RPMI7951 (cell line): ENCODE measurements at regions not wholly inside any gene's neighbourhood (a gene's known extent, or its start where the extent isn't known, plus 50 kb on each side); places are given as distances from the start of the nearest gene placed in this dataset.
"Not testable (repeated sequence)": the region's sequence is repeated elsewhere in the genome, so short reads cannot be mapped to it uniquely, and the experiment has no call there.

Experiments
- DNase-seq: peaks from one replicate; pipeline ENCODE4 v3.0.0-alpha.2; 2012; ENCODE audit warnings: low read depth

- no peak for DNase-seq
These were observed 272.7 kb upstream of the MGMT start for GRCh38 chr10:129194181-129194870.

- DNase-seq: no peak
These were observed 267.2 kb upstream of the MGMT start for GRCh38 chr10:129199826-129200225.

- DNase-seq: no peak
These were observed 263.2 kb upstream of the MGMT start for GRCh38 chr10:129203819-129204218.

DNA sequence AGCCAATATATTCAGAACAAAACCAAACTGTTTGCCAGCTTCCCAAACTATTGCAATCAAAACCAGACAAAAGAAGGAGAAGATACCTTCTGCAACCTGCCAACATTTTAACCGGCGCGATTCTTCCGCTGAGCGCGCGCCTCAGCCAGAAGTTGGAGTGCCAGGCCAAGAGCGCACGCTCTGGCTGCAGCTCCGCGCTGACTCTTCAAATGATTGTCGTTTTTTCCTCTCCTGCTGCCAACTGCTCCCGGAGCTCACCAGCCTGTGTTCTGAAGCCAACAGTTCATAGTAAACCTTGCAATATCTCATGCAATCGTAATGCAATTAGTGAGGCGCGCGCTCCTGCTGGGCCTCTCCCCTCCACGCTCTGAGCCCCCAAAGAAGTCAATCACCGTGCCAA, 259.7 kb upstream of the MGMT start:
- DNase-seq: no peak

GRCh38 chr10:129210876-129211275, 256.2 kb upstream of the MGMT start:
- no peak for DNase-seq

- DNase-seq: no peak
These were observed 253.8 kb upstream of the MGMT start for GRCh38 chr10:129213256-129213655.

DNA sequence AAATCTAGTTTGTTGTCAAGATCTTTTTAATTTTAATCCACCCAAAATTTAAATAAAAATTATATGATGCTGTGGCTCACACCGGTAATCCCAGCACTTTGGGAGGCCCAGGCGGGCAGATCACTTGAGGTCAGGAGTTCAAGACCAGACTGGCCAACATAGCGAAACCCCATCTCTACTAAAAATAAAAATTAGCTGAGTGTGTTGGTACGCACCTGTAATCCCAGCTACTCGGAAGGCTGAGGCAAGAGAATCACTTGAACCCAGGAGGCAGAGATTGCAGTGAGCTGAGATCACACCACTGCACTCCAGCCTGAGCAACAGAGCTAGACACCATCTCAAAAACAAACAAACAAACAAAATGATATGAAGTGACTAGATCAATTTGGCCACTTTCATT, 253.0 kb upstream of the MGMT start:
- DNase-seq: not testable (repeated sequence)

DNA sequence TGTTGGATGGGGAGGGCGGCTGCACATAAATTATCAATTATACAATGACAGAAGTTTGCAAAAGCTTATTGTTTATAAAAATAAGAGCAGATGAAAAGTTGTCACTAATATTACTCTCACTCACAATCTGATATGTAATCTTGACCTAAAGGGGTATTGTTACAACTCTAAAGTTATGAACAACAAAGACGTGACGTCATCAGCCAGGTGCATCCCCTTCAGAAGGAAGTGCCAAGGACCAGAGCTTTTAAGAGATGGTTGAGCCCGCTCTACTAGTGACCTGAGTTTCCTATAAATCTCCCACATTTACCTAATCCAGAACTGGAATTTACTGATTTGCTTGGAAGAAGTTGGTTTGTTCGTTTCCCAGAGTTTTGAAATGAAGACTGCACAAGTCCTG, 247.7 kb upstream of the MGMT start:
- no peak for DNase-seq

GRCh38 chr10:129222436-129222835, 244.6 kb upstream of the MGMT start:
- no peak for DNase-seq

DNA sequence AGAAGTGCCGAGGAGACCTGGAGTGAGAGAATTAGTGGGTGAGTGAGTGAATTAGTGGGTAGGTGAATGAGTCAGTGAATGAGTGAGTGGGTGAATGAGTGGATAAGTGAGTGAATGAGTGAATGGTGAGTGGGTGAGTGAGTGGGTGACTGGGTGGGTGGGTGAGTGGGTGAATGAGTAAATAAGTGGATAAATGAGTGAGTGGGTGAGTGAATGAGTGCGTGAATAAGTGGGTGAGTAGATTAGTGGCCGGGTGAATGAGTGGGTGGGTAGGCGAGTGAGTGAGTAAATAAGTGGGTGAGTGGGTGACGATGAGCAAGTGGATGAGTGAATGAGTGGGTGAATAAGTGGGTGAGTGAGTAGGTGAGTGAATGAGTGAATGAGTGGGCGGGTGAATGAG, 243.7 kb upstream of the MGMT start:
- no peak for DNase-seq

DNA sequence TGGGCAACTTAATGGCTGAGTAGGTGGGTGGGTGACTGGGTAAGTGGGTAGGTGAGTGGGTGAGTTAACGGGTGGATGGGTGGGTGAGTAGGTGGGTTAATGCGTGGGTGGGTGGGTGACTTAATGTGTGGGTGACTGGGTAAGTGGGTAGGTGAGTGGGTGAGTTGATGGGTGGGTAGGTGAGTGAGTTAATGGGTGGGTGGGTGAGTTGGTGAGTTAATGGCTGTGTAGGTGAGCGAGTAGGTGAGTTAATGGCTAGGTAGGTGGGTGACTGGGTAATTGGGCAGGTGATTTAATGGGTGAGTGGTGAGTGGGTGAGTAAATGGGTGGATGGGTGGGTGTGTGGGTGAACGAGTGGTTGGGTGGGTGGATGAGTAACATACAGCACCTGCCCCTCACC, 243.0 kb upstream of the MGMT start:
- no peak for DNase-seq

DNA sequence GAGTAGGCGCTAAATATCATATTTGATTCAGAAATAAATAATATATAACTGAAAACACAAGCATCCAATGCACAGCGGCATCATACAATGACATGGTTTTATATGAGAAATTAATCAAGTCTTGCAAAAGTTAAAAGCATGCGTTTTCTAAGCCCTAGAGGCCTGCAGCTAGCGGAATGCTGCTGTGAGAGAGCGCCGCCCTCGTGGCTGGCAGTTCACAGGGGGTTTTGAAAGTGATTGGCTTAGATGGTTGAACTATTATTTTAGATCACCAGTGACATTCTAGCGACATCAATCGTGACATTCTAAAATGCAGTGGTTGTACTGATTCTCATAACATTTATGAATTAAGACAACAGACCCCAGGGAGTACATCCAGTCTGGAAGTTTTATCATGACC, 235.2 kb upstream of the MGMT start:
- DNase-seq: no peak

- no peak for DNase-seq
These were observed 233.5 kb upstream of the MGMT start for GRCh38 chr10:129233351-129234148.

DNA sequence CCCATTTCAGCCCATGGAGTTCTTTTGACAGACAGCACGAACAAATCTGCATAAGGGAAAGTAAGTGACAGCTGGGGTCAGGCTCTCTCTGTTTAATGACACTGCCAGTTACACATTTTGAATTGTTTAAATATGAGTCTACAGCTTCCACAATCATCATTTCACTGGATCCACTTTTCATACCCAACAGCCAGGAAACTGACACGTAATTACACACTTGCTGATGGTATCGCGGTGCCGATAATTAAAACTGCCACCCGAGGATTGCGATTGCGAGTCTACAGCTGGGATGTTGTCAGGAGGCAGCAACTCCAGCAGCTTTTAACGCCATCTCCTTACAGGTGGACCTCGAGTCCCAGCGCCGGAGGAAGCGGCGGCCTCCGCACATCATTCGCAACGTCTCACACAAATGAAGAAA, 230.8 kb upstream of the MGMT start:
- no peak for DNase-seq

DNA sequence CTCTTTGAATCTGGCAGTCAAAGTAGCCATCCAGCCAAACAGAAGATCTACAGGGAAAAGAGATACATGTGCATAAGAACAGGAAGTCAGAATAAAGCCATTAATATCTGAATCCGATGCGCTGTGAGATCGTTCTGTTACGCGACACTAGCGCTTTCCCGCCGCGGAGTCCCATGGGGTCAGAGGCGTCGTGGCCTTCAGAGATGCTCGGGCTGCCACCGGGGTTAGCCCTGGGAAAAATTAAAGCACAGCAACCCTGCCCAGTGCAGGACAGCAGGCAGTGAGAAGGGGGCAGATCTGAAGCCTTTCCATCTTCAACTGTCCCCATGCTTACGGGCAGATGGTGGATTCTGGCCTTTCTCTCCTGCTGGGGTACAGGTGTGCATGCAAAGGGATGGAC, 225.6 kb upstream of the MGMT start:
- DNase-seq: no peak

GRCh38 chr10:129244298-129244697, 222.7 kb upstream of the MGMT start:
- DNase-seq: no peak

DNA sequence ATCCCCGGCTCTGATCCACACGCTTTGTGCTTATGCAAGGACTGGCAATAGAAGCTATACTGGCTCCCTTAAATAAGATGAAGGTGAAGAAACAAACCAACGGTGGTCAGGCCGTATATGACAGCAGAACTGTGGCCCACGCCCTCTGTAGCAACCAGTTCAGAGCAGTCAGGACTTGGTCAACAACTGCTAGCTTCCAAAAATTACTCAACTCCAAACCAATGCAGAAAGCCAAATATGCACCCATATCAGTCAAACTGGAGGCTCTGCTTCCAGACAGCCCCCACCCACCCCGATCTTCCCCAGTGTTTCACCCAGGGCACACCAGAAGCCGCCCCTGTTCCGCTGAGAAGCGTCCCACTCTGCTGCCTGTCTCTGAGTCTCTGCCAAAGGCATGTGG, 222.3 kb upstream of the MGMT start:
- no peak for DNase-seq

DNA sequence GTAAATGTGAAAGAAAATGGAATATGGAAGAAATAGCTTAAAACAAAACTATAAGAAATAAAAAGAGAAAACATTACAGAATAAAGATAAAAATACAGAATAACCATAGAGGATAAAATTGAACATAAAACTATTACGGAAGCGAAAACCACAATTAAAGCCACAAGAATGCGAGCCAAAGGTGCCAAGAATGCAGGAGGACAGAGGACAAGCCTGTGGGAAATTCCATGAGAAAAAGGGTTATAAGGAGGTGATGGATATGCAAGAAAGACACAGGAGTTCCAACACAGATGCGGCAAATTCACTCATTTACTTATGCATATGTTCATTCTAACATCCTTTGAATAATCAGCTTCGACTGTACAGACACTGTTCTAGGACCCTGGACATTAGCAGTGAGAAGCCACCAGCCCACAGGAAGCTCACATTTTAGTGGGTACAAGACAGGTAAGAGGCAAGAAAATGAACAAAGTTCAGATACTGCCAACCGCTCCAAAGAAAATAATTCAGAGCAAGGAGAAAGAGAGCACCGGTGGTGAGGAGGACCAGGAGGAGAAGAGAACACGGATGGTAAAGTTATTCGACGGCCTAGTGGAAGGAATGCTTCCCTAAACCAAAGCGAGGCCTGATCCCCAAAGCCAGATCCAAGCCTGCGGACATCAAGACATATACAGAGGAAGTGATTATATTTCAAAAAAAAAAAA, 213.7 kb upstream of the MGMT start:
- no peak for DNase-seq

DNA sequence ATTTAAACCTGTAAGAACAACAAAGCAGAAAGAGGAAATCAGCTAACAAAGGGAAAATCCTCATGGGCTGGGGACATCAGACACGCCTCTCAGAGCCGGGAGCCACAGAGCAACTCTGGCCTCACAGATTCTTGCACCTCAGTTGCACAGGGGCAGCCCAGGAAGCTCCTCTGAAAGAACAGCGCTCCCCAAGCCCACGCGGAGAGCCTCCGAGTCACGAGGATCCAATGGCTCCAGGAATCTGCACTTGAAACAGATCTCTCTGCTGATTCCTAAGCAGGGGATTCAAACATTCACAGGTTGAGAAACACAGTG, 213.2 kb upstream of the MGMT start:
- no peak for DNase-seq

DNA sequence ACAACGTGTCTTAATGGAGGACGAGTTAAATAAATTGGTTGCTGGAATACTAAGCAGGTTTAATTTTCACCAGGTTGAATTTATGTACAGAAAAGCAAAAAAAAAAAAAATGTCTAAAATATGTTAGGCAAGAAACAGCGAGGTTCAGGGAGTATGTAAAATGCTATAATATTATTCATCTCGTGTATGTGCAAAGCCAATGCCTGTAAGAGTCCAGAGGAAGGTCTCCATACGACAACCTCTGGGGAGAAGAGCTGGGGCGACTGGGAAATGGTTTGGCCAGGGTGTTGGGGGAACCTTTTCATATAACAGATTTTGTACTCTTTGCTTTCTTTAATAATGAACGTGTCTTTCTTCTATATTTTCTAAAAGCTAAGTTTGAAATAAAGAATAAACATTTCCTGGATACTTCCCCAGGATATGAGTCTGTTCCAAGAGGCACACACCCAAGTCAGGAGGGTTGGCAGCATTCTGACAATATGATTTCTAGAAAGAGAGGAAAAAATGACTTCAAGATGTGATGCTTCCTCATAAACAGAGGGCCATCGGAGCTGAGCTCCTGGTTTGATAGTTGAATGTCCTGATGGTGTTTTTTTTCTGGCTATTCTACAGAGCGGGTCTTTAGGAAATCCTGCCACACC, 208.6 kb upstream of the MGMT start:
- DNase-seq: no peak

DNA sequence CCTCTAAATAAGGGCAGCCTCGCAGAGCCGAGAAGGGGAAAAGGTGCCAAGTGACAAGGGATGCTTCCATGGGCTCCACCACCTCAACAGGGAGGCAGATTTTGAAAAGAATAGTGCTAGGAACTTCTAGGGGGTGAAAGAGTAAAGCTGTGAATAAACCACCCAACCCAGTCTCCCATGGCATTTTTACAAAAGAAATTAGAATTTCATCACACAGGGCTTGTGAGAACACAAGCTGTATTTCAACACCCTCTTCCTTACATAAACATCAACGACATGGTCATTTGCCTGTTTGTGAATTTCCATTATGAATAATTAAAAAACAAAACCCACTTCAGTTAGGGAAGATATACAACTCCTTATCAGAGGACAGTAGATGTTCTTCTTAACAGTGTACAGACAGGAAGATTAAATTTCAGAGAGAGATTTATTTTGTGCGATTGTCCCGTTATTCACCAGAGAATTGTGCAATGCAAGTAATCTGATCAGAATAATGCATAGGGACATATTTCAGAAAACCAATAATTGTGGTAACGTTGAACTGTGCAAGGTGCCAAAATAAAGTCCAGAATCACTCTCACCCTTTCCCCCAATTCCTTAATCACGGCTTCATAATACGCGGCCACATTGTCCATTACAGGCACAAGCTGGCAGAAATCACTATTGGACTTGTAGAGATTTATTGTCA, 207.8 kb upstream of the MGMT start:
- no peak for DNase-seq

GRCh38 chr10:129272176-129272575, 194.9 kb upstream of the MGMT start:
- no peak for DNase-seq
